ENCODE measurements at regions not wholly inside any gene's neighbourhood (a gene's known extent, or its start where the extent isn't known, plus 50 kb on each side); places are given as distances from the start of the nearest gene placed in this dataset.
A peak's percentile ranks its signal among the peaks of the same experiment; 100 is the strongest.
"Not testable (repeated sequence)": the region's sequence is repeated elsewhere in the genome, so short reads cannot be mapped to it uniquely, and the experiment has no call there.

DNA sequence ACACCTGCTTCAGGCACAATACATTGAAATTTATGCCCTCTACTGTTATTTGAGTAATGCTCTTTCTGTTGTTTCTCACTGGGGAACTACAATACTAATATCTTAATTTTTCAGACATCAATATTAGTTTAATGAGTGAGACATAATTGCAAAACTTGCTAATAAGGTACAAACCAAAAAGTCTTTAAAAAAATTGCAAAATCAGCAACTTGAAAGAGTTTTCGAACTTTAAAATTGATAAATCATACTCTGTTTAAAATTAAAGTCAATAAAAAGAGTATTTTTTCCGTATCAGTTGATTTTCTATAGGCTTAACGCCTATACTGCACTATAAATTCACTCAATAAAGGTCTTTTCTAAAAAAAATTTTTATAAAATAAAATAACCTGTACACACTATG is 1735.9 kb upstream of the SEL1L start:
- DNase-seq: no peak

DNA sequence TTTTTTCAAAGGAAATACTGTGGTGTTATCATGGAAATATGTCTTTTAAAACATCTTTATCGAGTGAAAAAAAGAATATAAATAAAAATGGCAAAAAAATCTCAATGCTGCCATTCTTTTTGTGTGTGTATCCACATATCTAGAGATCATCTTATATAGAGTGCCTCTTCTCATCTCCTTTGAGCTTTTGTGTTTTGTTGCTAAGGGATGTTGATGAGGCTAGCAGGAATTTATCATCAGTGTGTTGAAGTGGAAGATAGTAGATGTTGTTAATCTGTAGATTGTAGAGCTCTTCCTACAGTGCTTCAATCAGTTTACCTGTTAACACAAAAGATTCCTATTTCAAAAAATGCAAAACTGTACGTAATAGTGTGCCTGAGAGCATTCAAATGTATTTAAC is 1738.0 kb upstream of the SEL1L start:
- DNase-seq: no peak

DNA sequence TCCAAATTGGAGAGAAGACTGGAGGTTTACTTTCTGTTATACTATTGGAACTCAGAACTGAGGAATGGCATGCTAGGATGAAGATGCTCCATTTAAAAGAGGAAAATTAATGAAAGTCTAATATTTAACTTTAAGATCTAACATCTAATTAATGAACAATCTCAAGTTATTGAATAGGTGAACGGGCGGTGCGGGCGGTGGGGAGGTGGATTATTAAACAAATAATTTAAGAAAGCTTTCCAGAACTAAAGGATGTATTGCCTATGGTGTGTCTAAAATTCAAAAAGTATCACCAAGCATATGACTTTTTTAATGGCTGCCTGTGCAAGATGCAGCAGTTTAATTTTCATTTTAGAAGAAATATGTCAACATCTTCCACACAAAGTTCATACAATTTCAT is 1747.1 kb upstream of the SEL1L start:
- DNase-seq: no peak

DNA sequence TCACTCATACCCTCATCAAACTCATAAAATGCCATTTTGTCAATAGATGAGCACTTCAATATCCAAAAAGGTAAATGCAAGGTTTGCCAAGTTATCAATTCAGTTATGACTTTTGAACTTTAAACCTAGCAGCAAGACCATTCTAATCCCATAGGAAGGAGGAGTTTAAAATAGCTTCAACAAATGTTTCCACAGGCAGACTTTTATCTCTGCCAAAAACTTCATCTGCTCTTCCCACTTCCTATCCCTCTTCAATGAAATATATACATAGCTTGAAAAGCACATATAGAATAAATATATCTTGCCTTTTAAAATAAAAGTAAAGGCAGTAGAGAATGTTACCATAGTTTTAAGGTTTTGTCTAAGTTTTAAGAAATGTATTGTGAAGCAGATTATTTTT is 1749.1 kb upstream of the SEL1L start:
- no peak for DNase-seq

DNA sequence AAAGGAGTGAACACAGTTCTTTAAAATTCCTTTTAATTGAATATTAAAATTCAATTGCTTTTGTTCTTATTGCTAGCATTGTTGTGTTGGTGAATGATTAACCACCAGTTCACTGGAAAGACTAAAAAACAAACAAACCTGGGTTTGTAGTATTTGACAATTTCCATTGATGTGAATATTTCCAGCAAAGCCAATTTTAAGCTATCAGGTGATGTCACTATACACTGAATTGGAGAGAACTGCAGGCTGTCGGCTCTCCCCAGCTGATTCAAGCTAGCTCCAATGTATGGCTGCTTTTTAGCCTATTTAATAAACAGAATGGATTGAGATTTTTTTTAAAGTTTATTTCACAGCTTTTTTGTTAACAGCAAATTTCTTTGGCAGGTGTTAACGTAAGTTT is 1753.6 kb upstream of the SEL1L start:
- DNase-seq: no peak

DNA sequence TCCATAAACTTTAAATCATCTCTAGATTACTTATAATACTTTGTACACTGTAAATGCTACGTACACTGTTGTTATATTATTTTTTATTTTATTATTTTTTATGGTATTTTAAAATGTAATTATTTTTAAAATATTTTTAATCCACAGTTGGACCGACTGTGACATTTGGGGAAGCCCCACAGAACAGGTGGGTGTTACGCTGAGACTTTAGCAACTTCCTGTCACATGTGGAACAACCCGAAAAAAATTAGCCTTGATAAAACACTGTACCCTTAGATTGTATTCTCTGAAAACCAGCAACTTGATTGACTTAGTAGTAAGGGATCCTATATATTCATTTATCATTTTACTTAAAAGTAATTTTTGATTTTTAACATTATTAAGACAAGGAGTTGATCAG is 1755.7 kb upstream of the SEL1L start:
- no peak for DNase-seq

DNA sequence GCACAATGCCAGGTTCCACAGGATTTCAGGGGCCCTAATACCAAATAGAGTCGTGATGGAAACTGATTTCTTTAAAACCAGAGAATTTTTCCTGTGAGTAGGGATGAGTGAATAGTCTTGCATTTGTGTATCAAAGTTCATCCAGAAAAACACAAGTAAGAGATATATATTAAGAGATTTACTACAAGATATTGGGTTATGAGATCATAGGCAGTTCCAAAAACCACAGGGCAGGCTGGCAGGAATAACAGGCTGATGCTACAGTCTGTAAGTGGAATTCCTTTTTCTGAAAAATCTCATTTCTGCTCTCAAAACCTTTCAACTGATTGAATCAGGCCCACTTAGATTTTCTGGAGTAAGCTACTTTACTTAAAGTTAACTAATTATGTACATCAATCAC is 1756.2 kb upstream of the SEL1L start:
- no peak for DNase-seq

DNA sequence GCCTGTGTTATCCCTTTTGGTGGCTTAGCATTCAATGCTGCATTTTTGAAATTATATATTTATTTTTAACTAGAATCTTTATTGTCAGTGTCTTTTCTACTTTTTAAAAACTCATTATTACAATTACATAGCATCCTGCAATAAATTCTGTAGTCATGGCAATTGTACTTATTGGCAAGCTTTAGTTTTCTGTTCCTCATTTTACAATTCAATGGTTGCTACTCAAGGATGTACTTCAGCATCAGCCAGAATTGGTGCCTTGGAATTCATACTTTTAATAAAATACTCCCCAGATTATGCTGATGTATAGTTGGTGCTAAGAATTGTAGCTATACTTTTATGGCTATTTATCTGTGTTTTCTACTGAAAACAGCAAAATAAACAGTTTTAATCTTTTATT is 1756.8 kb upstream of the SEL1L start:
- DNase-seq: no peak

DNA sequence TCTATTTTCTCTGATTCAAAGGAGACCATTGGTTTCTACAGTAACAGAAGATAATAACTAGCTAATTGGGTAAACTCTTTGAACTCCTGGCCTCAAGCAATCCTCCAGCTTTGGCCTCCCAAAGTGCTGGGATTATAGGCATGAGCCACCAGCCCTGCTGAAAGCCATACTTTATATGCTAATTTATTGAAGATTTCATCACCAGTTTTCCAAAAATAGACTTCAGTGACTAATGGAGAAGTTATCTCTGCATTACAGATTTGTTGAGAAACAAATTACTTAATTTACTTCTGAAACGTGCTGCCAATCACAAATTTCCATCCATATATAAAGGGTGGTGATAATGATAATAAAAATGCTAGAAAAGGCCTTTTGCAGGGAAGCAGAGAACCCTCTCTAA is 1758.1 kb upstream of the SEL1L start:
- no peak for DNase-seq

DNA sequence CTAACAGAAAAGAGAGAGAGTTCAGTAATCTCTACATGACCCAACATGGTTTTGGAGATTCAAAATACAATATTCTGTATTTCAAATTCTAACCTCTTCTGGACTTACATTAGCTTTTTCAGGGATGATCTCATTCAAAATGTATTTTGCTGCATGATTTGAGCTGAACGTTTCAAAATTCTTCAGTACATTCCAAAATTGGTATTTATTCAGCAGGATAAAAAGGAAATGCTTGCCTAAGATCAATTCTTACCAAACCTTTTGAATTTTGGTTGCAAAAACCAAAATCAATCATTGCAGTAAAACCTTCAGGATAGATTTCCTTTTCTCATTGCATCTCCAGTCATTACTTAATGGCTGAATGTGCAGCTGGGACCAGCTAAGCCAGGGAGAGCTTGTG is 1761.3 kb upstream of the SEL1L start:
- no peak for DNase-seq

DNA sequence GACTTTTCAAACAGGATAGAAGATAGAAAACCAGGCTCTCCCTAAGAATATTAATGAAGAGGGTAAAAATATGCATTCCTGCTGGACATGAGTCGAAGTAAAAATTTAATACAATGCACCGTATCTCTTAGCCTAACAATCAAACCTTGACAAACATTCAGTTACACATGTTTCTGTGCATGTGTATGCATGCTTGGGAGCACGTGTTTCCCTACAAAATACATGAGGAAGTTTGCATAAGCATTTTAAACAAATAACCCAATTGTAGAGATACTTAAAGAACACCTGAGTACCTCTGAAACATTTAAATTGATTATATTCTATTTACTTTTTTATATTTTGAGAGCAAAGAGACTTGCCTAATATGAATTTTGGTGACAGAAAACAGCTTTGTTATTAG is 1763.7 kb upstream of the SEL1L start:
- no peak for DNase-seq

DNA sequence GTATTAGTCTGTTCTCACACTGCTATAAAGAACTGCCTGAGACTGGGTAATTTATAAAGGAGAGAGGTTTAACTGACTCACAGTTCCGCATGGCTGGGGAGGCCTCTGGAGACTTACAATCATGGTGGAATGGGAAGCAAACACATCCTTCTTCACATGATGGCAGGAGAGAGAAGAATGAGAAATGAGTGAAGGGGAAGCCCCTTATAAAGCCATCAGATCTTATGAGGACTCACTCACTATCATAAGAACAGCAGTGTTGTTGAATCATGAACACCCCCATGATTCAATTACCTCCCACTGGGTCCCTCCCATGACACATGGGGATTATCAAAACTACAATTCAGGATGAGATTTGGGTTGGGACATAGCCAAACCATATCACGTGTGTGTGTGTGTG is 1764.4 kb upstream of the SEL1L start:
- DNase-seq: not testable (repeated sequence)

DNA sequence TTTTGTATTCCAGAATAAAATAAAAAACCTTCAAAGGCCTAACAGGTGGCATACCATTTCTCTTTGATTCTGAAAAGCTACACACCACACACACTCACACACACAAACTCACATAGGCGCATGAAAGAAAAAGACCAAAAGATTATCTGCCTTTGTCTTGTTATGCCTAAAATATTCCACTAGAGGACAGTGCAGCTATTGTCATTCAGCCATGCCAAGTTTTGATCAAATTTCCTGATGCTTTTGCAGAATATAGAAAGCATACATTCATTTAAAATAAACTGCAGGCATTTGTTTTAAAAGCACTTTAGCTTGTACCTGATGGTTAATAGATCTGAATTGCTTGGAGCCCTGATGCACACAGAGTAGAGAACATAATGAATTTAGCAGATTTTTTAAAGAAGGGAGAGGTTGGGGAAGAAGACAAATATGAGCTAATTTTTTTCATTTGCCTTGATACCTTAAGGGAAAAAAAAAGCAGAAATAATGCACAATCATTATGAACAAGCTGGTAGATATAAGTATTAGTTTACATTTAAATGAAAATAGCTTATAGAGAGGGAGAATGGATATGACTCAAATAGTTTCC is 1766.9 kb upstream of the SEL1L start:
- peak in 1 of 2 experiments; percentile 36 for DNase-seq

DNA sequence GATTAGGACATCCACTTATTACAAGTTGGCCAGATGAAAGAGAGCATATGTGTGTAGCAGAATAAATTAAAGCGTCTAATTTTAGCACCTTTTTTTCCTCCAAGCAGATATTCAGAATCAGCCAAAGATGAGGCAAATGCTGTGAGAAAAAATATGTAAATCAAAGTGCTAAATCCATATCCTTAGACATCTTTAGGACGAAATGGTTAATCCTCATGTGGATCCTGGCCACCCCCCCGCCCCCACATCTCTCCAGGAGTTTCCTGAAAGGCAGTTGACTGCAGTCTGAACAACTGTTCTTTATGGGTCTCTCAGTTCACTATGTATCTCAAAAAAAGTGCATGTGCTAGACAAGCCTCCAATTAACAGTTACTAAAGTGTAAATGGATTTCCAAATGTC is 1768.1 kb upstream of the SEL1L start:
- no peak for DNase-seq

DNA sequence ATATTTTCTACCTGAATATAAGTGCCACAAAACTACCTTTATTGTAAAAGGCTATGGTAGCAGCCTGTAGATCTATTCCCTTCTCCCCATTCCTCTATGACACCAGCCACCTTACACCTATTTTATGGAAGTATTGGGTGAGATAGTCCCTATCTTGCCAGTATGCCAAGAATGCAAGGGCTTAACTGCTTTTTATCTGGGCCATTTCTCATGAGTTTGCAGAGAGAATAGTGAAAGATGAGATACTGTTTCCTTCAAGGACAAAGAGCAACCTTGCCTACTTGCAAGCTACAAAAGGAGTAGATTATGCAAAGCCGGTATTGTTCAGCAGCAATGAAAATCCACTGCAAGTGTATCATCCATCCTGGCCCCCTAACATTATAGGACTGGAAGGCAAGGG is 1775.6 kb upstream of the SEL1L start:
- no peak for DNase-seq

DNA sequence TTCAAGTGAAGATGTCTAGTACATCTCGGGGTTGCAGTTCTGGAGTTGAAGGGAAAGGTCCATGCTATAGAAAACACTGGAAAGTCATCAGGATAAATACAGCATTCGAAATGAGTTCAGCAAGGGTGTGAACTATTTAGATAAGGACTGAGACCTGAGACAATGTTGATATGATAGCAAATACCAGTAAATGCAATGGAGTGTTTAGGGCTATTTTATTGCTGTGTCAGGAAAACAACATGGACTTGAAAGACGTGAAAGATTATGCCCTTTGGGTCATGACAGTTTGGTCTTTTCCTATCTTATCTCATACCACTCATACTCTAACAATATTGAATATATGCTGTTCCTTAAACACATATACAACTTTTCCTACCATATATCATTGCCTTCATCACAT is 1776.2 kb upstream of the SEL1L start:
- no peak for DNase-seq

DNA sequence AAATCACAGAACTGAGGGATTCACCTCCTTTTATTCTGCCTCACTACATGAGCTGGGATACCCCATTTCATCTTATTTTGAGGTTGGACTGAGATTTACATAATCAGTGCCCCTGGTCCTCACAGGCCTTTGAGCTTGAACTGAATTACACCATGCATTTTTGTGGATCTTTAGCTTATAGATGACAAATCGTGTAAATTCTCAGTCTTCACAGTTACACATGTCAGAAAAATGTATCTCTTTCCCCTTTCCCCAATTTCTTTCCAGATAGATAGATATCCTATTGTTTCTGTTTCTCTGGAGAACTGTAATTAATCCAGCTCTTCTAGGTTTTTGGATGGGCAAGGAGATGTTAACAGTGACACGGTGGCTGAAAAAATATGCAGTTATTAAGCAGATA is 1778.9 kb upstream of the SEL1L start:
- no peak for DNase-seq

DNA sequence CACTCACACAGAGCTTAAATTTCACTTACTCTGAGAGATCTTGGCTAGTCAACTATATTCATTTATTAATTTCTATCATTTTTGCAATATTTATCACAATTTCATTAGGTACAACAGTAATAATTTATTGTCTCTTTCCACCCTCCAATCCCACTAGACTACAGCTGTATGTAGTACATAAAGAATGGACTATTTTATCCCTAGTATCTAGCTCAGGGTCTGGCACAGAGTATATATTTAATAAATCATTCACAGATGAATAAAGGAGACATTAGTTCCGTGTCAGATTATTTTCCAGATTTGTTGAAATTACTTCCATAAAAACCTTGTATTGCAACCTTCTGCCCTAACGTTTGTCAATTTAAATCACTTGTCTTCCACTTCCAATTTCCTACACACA is 1781.1 kb upstream of the SEL1L start:
- no peak for DNase-seq

DNA sequence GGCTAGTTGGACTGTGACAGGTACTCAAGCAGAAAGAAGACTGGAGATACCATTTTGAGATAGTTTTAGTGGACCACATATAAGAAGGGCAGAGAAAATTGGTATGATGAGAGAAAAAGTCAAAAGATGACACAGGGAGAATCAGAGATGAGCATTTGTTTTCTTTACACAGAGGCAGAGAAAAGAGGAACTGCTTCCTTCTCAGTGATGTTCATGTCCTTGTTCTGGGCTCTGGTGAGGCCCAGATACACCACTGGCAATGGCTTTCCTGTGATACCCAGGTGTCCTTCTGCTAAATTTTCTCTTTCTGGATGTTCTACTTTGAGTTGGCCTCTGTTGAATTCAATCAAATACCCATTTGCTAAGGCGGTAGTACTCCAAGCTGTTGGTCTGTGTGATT is 1782.7 kb upstream of the SEL1L start:
- DNase-seq: no peak

DNA sequence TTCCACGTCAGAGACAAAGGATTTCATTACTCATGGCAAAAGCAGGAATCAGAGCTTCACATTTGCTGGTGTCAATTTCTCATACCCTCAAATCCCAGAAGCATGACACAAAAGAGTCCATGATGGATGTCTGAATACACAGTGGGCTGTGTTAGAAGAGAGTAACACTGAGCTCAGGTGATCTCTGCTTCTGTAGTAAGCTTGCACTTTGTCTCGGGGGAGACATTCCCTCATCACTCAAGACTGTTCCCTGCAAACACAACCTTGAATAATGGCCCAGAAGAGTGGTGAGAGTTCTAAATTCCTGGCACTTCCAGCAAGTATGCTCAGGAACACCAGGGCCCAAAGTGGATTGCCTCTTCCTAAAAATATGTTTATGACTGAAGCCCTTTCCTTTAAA is 1787.2 kb upstream of the SEL1L start:
- no peak for DNase-seq

DNA sequence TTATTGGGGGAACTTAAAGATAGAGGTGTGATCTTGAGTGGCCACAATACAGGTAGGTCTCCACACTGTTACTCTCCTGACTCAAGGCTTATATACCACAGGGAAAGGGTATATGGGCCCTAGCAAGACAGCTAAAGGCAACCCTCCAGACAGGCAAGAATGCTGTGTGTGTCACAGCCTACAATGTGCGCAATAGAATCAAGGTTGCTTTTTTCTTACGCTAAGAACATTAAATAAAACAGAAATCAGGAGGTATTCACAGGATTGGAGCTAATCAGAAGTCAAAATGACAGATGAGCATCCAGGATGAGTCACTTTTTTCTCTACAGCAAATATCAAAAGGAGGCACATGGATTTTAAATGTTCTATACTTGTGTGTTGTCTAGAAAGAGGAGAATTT is 1797.9 kb upstream of the SEL1L start:
- DNase-seq: no peak

DNA sequence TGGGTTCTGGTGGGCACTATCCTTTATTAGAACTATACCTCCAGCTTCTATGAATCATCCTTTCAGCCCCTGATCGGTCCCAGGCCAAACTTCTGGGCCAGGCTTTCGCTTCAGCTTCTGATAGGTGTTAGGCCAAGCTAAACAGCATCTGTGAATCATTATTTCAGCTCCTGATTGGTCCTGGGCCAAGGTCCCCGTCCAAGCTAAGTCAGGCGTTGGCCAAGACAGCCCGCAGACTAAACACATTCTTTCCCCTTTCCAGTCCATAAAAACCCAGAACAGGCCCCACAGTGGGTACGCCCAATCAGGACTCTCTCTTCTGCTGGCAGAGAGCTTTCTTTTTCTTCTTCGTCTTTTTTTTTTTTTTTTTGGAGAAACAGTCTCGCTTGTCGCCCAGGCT is 1808.9 kb upstream of the SEL1L start:
- no peak for DNase-seq

DNA sequence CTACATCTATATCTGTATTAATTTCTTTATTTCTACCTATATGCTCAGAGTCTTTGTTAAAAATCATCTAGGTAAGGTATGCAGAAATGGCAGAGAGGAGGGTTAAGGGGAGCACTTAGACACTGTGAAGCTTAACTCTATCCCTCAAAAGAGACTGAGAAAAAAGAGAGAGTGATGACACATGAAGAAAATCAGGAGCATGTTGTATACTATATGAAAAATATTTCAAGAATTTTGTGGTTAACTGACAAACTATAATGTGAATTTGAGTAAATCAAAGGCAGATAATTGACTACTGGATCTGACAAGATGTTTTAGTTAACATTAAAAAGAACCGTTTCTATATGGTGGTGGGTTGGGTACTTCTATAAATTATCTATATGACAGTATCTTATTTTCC is 1814.2 kb upstream of the SEL1L start:
- DNase-seq: no peak

DNA sequence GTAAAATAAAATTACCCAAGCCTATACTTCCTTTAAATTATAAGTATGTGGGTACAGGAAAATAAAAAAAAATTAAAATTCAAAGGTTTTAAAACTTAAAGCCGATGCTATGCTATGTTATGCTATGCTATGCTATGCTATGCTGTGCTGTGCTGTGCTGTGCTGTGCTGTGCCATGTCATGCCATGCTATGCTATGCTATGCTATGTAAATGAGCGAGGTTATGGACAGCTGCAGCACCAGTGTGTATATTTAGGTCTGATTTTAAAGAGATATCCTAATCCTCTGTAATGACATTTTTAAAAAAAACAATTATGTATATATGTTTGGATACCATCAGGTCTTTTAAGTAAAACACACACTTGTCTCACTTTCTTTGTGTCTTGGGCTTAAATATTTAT is 1822.0 kb upstream of the SEL1L start:
- DNase-seq: no peak

DNA sequence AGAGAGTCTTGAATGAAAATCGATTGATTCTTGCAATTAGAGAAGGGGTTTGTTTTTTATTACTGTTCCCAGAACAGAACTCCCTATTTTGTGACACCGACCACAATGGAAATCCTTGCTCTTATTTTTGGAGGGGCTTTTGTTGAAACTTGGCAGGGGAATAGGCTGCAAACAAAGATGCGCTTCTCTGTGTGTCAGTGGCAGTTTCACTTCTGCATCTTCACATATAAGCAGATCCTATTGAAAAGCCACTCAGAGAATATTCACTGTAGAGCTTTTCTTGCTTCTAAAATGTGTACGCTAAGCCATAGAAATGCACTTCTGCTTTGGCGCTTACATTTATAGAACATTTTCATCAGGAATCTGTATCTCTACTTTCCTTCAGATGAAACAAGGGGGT is 1822.4 kb upstream of the SEL1L start:
- no peak for DNase-seq

DNA sequence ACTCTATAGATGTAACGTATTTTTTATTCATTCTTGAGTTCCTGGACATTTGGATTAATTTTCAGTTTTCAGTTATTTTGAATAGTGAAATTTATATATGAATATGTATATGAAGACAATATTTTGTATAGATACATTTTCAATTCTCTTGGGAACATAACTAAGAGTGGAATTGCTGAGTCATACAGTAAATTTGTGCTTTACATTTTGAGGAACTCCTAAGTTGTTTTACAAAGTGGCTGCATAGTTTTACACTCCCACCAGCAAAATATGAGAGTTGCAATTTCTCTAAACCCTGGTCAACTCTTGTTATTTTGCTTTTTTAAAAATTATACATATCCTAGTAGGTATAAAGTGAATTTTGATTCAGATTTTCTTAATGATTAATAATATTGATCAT is 1838.6 kb upstream of the SEL1L start:
- DNase-seq: no peak

All from NCI-H526 (cell line).